Vagina (tissue), 2 donors: ENCODE measurements at regions not wholly inside any gene's neighbourhood (a gene's known extent, or its start where the extent isn't known, plus 50 kb on each side); places are given as distances from the start of the nearest gene placed in this dataset.

Experiments
- CTCF ChIP-seq, 3 experiments: fragments of 450-650 bp in 2 of 3; fragments of 200-600 bp in 1 of 3; sonication (generic) in 1 of 3; IDR thresholded peaks; one replicate each; pipeline ENCODE4 v1.5.1; 2017 to 2019; ENCODE audit warnings: antibody characterized with exemption in 3 of 3, mild to moderate bottlenecking in 2 of 3, moderate library complexity in 2 of 3
- POLR2A ChIP-seq, 2 donors: fragments of 450-650 bp; IDR thresholded peaks; one replicate each; pipeline ENCODE4 v1.6.1; 2017; ENCODE audit warnings: antibody characterized with exemption in 2 of 2, mild to moderate bottlenecking in 2 of 2, moderate library complexity in 2 of 2
- POLR2AphosphoS5 ChIP-seq, 2 donors: sonication (generic); formaldehyde crosslinking; IDR thresholded peaks; one replicate each; pipeline ENCODE4 v1.9.0; 2017; ENCODE audit warnings: antibody characterized with exemption in 2 of 2, mild to moderate bottlenecking in 2 of 2, low read depth in 1 of 2; ENCODE audit not compliant: insufficient read depth in 1 of 2

- TF ChIP-seq CTCF (IDR thresholded peaks at IDR 0.05) (no peak), POLR2A (IDR thresholded peaks at IDR 0.05) (no peak), POLR2AphosphoS5 (IDR thresholded peaks at IDR 0.05; ENCODE audit: insufficient read depth in 1 of 2, low read depth in 1 of 2) (no peak)
Observed at GRCh38 chr21:18522181-18522972, 118.8 kb upstream of the TMPRSS15 start.
